Activated T-cell treated with anti-CD3 and anti-CD28 coated beads, Interleukin-2, amount 50 U/mL, for 48 hours (primary cell): ENCODE measurements at regions not wholly inside any gene's neighbourhood (a gene's known extent, or its start where the extent isn't known, plus 50 kb on each side); places are given as distances from the start of the nearest gene placed in this dataset.
"Not testable (repeated sequence)": the region's sequence is repeated elsewhere in the genome, so short reads cannot be mapped to it uniquely, and the experiment has no call there.

Experiments
- DNase-seq, 2 experiments: peaks; one replicate each; pipeline ENCODE4 v3.0.0-alpha.2; 2020

DNA sequence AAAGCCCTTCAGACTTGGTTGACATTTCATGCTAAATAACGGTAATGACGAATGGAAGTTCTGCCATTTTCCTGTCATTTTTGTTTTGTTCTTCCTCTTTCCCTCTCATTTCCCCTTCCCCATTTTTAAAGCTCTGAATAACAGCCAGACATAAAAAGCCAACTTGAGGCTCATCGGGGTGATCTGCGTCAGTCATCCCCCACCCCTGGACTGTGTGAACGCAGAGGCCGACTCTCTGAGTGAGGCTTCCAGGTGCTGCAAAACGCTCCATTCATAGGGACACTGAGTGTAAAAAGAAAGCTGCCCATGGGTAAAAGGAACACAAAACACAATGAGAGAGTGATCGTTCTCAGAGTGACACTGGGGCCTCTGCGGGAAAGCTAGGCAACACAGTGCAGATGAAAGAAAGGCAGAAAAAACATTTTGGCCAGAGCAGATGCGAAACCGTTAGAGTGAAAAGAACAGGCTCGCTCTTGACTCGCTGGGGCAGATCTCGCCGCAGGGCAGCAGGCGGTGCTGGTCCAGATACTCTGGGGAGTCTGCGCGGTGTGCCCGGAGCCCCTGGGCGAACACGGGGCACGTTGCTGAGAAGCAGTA, 684.8 kb downstream of the QKI start:
- no peak for DNase-seq

GRCh38 chr6:164098857-164099267, 684.3 kb downstream of the QKI start:
- no peak for DNase-seq

GRCh38 chr6:164097551-164098398, 683.3 kb downstream of the QKI start:
- no peak for DNase-seq

DNA sequence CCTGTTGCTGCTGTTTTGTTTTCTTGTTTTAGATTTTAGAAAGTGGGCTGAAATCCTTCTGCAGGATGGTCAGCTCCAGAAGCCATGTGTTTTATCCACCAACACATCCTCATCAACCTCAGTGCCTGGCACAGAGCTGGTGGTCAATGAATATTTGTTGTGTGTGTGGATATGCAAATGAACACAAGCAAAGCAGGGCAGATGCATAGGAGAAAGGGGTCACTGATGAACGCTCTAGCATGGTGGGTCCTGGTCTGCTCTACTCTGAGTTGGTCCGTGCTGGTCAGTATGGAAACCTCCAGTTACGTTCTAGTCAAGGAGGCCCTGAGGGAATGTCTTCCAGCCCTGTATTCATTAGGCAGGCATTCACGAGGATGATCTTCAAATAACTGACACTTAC, 682.5 kb downstream of the QKI start:
- no peak for DNase-seq

- DNase-seq: no peak
Observed at GRCh38 chr6:164095056-164095455, 680.5 kb downstream of the QKI start.

DNA sequence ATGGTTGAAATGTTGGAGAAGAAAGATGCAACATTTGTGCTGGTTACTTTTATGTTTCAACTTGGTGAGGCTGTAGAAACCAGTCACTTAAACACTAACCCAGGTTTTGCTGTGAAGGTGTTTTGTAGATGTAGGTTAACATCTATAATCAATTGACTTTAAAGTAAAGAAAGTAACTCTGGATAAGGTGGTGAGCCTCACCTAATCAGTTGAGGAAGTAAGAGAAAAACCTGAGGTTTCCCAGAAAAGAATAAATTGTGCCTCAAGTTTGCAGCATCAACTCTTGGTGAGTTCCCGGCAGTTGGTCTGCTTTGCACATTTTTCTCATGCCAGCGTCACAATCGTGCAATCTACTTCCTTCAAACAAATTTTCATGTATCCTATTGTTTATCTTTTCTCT, 673.4 kb downstream of the QKI start:
- no peak for DNase-seq

DNA sequence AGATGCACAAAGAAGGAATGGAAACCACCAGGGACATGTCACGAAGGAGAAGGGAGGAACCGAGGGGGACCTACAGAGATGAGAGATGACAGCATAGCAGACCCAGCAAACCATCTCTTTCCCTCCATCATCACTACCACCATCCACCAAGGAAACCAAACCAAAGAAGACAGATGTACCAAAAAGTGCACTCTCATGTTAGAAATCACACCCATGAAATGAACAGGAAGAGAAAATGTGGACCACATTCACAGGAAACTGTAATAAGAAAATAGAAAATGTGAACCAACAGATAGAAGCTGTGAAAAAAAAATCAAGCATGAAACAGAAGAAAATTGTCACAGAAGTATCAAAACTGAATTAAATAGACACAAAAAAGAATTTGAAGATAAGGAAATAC, 672.7 kb downstream of the QKI start:
- DNase-seq: no peak

- DNase-seq: no peak
Observed at GRCh38 chr6:164086076-164086887, 671.8 kb downstream of the QKI start.

DNA sequence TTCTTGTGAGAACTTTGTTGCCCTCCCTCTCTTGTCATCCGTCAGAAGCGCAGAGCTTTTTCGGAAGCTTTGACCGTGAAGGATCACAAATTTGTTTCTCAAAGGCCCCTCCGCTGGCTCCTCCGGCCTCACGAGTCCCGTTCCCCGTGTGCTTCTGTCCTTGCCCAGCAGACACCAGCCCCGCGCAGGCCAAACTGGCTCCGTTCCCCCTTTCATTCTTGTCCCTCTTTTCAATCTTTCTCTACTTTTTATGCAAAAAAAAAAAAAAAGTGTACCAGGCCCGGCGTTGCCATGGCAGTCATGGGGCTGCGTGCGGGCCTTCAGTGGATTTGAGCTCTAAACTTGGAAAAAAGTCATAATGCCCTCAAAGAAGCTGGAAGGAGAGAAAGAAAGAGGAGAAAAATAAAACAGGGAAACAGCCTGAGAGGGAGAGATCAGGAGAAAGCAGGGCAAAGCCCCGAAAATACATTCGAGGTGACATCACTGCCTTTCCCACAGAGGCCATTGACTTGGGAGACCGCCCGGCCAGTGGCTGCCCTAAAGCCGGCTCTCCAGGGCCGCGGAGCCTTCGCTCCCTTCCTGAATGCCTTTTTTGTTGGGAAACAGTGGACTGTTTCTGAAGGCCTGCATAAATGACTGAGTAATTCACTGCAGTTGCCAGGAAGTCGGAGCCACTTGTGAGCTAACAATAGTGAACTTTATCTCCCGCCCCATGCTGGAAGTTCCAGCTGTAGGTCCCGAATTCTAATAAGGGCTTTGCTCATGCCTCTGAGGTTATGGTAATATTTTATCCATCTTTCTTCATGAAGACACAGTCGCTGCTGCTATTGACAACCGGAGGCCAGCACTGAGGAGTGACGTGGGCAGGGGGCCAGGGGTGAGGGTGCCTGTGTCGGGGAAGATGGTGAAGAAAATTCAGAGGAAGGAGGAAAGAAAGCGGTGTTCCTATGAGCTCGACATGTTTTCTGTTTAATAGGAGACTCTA, 670.9 kb downstream of the QKI start:
- no peak for DNase-seq

GRCh38 chr6:164079275-164079600, 664.7 kb downstream of the QKI start:
- no peak for DNase-seq

- DNase-seq: no peak
Observed at GRCh38 chr6:164078532-164079274, 664.2 kb downstream of the QKI start.

DNA sequence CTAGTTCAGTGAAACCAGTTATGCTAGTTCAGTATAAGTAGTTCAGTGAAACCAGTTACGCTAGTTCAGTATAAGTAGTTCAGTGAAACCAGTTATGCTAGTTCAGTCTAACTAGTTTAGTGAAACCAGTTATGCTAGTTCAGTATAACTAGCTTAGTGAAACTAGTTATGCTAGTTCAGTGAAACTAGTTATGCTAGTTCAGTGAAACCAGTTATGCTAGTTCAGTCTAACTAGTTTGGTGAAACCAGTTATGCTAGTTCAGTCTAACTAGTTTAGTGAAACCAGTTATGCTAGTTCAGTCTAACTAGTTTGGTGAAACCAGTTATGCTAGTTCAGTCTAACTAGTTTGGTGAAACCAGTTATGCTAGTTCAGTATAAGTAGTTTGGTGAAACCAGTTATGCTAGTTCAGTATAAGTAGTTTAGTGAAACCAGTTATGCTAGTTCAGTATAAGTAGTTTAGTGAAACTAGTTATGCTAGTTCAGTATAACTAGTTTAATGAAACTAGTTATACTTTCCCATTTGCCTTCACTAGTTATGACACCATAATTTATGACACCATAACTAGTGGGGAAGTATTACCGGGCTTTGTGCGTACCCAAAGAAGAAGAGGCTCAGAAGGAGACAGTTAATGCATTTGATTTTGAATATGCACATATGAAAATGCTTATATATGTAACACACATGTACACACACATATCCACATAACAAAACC, 662.5 kb downstream of the QKI start:
- not testable (repeated sequence) for DNase-seq

- no peak for DNase-seq
Observed at GRCh38 chr6:164075981-164076615, 661.6 kb downstream of the QKI start.

DNA sequence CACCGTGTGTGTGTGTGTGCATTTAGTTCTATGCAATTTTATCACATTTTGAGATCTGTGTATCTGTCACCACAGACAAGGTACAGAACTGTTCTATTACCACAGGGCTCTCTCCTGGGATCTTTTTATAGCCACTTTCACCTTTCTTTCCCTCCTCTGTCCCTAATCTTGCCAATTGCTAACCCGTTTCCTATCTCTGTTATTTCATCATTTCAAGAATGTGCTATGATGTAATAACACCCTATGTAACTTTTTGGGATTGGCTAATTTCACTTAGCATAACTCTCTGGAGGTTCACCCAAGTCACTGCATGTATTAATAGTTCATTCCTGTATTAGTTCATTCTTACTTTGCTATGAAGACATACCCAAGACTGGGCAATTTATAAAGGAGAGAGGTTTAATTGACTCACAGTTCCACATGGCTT, 657.7 kb downstream of the QKI start:
- DNase-seq: no peak

DNA sequence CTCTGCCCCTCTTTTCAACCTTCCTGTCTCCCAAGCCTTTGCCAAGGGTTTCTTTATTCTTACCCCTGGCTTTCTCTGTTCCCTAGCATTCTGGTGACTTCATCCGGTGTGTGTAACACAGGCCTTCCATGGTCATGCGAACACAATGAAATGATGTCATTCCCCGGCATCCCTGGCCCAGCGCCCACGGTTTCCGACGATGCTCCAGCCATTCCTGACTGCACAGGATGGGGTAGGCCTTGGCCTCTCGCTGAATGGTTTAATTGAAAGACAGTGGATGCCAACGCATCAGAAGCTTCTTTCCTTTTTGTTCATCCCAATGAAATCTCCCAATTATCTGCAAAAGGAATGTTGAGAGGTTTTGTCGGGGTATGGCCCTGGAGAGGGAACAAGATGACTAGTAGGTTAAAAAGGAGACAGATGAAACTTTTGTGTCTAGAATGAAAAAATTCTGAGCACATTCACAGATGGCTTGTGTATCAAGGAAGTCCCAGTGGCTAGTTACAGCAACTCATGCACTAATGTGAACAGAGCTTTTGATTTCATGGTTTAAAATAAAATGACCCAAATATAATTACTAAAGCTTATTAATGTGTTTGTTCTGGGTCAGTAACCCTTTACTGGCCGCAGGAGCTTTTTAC, 655.0 kb downstream of the QKI start:
- no peak for DNase-seq

- DNase-seq: no peak
Observed at GRCh38 chr6:164068527-164068926, 654.0 kb downstream of the QKI start.

DNA sequence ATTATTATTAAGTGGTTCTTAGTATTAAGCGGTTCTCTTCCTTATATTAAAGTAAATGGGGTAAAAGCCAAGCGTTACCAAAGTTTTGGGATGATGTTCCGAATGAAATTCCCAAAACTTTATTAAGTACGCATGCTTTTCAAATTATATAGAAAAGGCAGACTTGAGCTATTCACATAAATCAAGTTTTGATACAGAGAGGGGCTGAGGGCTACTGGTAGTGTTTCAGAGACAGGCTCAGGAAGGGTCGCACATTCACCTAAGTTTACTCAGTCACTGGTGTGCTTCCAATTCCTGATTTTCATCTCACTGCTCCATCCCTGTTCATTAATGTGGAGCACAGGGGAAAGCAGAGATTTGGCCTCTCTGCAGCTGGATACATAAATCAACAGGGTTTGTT, 652.2 kb downstream of the QKI start:
- DNase-seq: no peak

DNA sequence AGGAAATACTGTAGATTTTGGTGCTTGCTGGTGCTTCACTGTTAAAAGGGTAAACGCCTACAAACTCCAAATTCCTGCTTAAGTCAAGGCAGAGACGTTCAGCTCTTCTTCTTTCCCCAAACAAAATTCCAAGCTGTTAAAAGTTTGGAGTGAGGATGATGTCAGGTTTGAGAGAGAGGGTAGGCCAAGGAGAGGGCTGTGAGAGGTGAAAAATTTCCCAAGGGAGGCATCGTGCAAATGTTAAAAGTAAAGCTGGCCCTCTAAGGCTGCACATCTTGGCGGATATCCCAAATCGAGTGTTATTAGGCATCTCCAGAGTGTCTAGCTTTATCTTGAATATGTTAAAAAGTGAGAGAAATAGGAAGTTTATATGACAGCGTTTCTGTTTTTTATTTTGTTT, 651.8 kb downstream of the QKI start:
- no peak for DNase-seq

DNA sequence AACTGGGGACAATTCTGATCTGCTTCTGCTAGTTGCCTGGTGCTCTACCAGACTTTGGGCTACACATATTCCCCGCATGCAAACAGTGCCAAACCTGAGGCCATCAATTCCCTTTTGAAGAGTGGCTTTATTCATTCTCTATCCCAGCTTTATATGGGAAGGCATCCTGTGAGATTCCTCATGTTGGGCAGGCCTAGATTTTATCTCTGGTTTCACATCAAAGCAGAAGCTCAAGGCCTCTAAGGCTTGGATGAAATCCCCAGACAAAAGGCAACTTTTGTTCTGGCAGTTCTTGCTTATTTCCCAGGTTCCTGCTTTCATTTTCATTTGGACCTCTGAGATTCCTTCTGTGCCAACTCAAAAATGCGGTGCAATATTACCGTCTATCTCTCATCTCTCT, 648.8 kb downstream of the QKI start:
- DNase-seq: no peak

- DNase-seq: no peak
Observed at GRCh38 chr6:164062872-164063271, 648.4 kb downstream of the QKI start.
